GM12878 (cell line): ENCODE measurements at regions not wholly inside any gene's neighbourhood (a gene's known extent, or its start where the extent isn't known, plus 50 kb on each side); places are given as distances from the start of the nearest gene placed in this dataset.

Source experiments
- FOXM1 ChIP-seq: IDR thresholded peaks from 2 replicates; pipeline ENCODE4 v1.6.1; 2012; ENCODE audit warnings: low read depth, mild to moderate bottlenecking, inconsistent platforms, low read length, moderate library complexity
- PML ChIP-seq: IDR thresholded peaks from 2 replicates; pipeline ENCODE4 v1.6.1; 2012; ENCODE audit warnings: low read length, inconsistent platforms
- POLR2A ChIP-seq: IDR thresholded peaks from 2 replicates; pipeline ENCODE4 v1.6.1; 2011; ENCODE audit warnings: low read depth, mild to moderate bottlenecking, low read length
- RCOR1 ChIP-seq: conservative IDR thresholded peaks from 2 replicates; pipeline ENCODE4 v1.6.1; 2012; ENCODE audit warnings: low read depth, low read length, improper control_type of control experiment
- TBL1XR1 ChIP-seq: IDR thresholded peaks from 2 replicates; pipeline ENCODE4 v1.6.1; 2012; ENCODE audit warnings: low read depth, low read length, improper control_type of control experiment
- YY1 ChIP-seq: IDR thresholded peaks from 2 replicates; pipeline ENCODE4 v1.6.1; 2011; ENCODE audit warnings: low read depth, mild to moderate bottlenecking, low read length
- ZBTB40 ChIP-seq: fragments of 450-650 bp; IDR thresholded peaks from 2 replicates; pipeline ENCODE4 v1.6.1; 2016; ENCODE audit warnings: mild to moderate bottlenecking, moderate library complexity, borderline replicate concordance
- TF ChIP-seq, protein P1 (sequence below), 3 experiments: IDR thresholded peaks in 2 of 3; conservative IDR thresholded peaks in 1 of 3; 2 replicates each; pipeline ENCODE4 v1.5.1; 2011; ENCODE audit warnings: low read depth in 3 of 3, low read length in 3 of 3, mild to moderate bottlenecking in 3 of 3, control low read depth in 2 of 3, moderate library complexity in 2 of 3, inconsistent platforms in 1 of 3, mixed read lengths in 1 of 3; ENCODE audit not compliant: control insufficient read depth in 2 of 3, insufficient read depth in 1 of 3; ENCODE audit errors: extremely low read depth in 1 of 3

DNA sequence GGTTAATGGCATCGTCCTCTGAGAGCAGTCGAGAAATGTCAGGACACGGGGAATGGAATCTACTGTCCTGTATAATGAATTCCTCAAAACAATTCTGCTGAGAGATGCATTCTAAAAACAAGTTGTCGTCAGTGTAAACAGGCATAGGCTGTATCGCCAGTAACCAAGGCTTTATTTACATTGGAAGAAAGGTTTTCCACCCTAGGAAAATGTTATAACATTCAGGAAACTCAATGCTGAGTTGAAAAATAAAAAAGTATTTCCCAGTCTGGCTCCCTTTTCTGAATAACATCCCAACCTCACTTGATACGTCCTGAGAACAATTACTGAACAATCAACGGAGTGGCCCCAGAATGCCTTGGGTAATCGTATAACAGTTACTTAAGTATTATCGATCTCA is 79.6 kb upstream of the UCN3 start:
- TF ChIP-seq PML: no peak
- no peak for TF ChIP-seq FOXM1
- no peak for TF ChIP-seq RCOR1
- no peak for TF ChIP-seq YY1
- TF ChIP-seq, protein P1, sequence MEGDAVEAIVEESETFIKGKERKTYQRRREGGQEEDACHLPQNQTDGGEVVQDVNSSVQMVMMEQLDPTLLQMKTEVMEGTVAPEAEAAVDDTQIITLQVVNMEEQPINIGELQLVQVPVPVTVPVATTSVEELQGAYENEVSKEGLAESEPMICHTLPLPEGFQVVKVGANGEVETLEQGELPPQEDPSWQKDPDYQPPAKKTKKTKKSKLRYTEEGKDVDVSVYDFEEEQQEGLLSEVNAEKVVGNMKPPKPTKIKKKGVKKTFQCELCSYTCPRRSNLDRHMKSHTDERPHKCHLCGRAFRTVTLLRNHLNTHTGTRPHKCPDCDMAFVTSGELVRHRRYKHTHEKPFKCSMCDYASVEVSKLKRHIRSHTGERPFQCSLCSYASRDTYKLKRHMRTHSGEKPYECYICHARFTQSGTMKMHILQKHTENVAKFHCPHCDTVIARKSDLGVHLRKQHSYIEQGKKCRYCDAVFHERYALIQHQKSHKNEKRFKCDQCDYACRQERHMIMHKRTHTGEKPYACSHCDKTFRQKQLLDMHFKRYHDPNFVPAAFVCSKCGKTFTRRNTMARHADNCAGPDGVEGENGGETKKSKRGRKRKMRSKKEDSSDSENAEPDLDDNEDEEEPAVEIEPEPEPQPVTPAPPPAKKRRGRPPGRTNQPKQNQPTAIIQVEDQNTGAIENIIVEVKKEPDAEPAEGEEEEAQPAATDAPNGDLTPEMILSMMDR (IDR thresholded peaks at IDR 0.05 in 2 of 3, conservative IDR thresholded peaks at IDR 0.05 in 1 of 3; ENCODE audit: control insufficient read depth in 2 of 3, extremely low read depth in 1 of 3, insufficient read depth in 1 of 3, low read depth in 3 of 3, low read length in 3 of 3): no peak
- TF ChIP-seq TBL1XR1: no peak
- TF ChIP-seq ZBTB40: no peak
- TF ChIP-seq POLR2A: no peak
